ENCODE measurements at regions not wholly inside any gene's neighbourhood (a gene's known extent, or its start where the extent isn't known, plus 50 kb on each side); places are given as distances from the start of the nearest gene placed in this dataset.
A peak's percentile ranks its signal among the peaks of the same experiment; 100 is the strongest.

GRCh38 chr10:108422286-108422685, 1257.8 kb upstream of the SORCS1 start:
- Histone ChIP-seq H3K27ac (ENCODE audit: insufficient read depth in 1 of 2, low read depth in 1 of 2, low read length in 2 of 2, poor library complexity in 1 of 2, severe bottlenecking in 2 of 2) (no peak overlapping the region), H3K4me1 (ENCODE audit: control extremely low read depth in 1 of 4, control insufficient read depth in 4 of 4, insufficient read depth in 4 of 4, low read length in 3 of 4) (peaks cover 0 to 13% (median 8%) of the 10 kb centered on the region in 4 experiments), H3K9me3 (ENCODE audit: control extremely low read depth in 1 of 5, control insufficient read depth in 4 of 5, insufficient read depth in 2 of 5, low read depth in 1 of 5, low read length in 4 of 5) (no peaks in the 10 kb centered on the region), H3K36me3 (ENCODE audit: control insufficient read depth in 4 of 4, insufficient read depth in 4 of 4, low read length in 3 of 4) (no peaks in the 10 kb centered on the region), H3K4me3 (ENCODE audit: control insufficient read depth in 1 of 7, extremely low read depth in 1 of 7, insufficient read depth in 4 of 7, low read depth in 2 of 7, low read length in 6 of 7) (no peak overlapping the region), H3K27me3 (replicated peaks in 2 of 5; ENCODE audit: control insufficient read depth in 4 of 5, insufficient read depth in 5 of 5, low read length in 4 of 5) (no peaks in the 10 kb centered on the region)
- WGBS (ENCODE audit: insufficient coverage): 100% methylated on average over 1 of the region's 2 CpGs
- DNase-seq: no peak
- POLR2A ChIA-PET: no interaction called here
- CTCF ChIA-PET: no interaction called here

GRCh38 chr10:108421266-108421665, 1256.8 kb upstream of the SORCS1 start:
- 20% methylated on average over 1 of the region's 2 CpGs for WGBS (ENCODE audit: insufficient coverage)
- CTCF ChIA-PET: no interaction called here

GRCh38 chr10:108413954-108414353, 1249.4 kb upstream of the SORCS1 start:
- DNase-seq: no peak
- Histone ChIP-seq H3K9me3 (ENCODE audit: control extremely low read depth in 1 of 5, control insufficient read depth in 4 of 5, insufficient read depth in 2 of 5, low read depth in 1 of 5, low read length in 4 of 5) (no peaks in the 10 kb centered on the region), H3K36me3 (ENCODE audit: control insufficient read depth in 4 of 4, insufficient read depth in 4 of 4, low read length in 3 of 4) (no peaks in the 10 kb centered on the region), H3K27ac (ENCODE audit: insufficient read depth in 1 of 2, low read depth in 1 of 2, low read length in 2 of 2, poor library complexity in 1 of 2, severe bottlenecking in 2 of 2) (no peak overlapping the region), H3K4me3 (ENCODE audit: control insufficient read depth in 1 of 7, extremely low read depth in 1 of 7, insufficient read depth in 4 of 7, low read depth in 2 of 7, low read length in 6 of 7) (no peak overlapping the region), H3K27me3 (replicated peaks in 2 of 5; ENCODE audit: control insufficient read depth in 4 of 5, insufficient read depth in 5 of 5, low read length in 4 of 5) (no peaks in the 10 kb centered on the region), H3K4me1 (ENCODE audit: control extremely low read depth in 1 of 4, control insufficient read depth in 4 of 4, insufficient read depth in 4 of 4, low read length in 3 of 4) (peaks cover 3 to 34% (median 19%) of the 10 kb centered on the region in 4 experiments)
- POLR2A ChIA-PET: no interaction called here
- WGBS (ENCODE audit: insufficient coverage): no CpG with 5 or more reads among the region's 4 CpGs
- CTCF ChIA-PET: interaction anchor here (0.6 kb wide), 1 partner anchor 59 kb away, joined by 3 read pairs; no protein-coding TSS in a partner anchor

More at GRCh38 chr10:108421266-108421665, 1256.8 kb upstream of the SORCS1 start:
- Histone ChIP-seq H3K4me3 (ENCODE audit: control insufficient read depth in 1 of 7, extremely low read depth in 1 of 7, insufficient read depth in 4 of 7, low read depth in 2 of 7, low read length in 6 of 7) (no peak overlapping the region), H3K27ac (ENCODE audit: insufficient read depth in 1 of 2, low read depth in 1 of 2, low read length in 2 of 2, poor library complexity in 1 of 2, severe bottlenecking in 2 of 2) (no peak overlapping the region), H3K4me1 (ENCODE audit: control extremely low read depth in 1 of 4, control insufficient read depth in 4 of 4, insufficient read depth in 4 of 4, low read length in 3 of 4) (peaks cover 0 to 4% (median 2%) of the 10 kb centered on the region in 4 experiments), H3K9me3 (ENCODE audit: control extremely low read depth in 1 of 5, control insufficient read depth in 4 of 5, insufficient read depth in 2 of 5, low read depth in 1 of 5, low read length in 4 of 5) (no peaks in the 10 kb centered on the region), H3K27me3 (replicated peaks in 2 of 5; ENCODE audit: control insufficient read depth in 4 of 5, insufficient read depth in 5 of 5, low read length in 4 of 5) (no peaks in the 10 kb centered on the region), H3K36me3 (ENCODE audit: control insufficient read depth in 4 of 4, insufficient read depth in 4 of 4, low read length in 3 of 4) (no peaks in the 10 kb centered on the region)
- peak; percentile 73 to 93 (median 87) for DNase-seq
- POLR2A ChIA-PET: no interaction called here

DNA sequence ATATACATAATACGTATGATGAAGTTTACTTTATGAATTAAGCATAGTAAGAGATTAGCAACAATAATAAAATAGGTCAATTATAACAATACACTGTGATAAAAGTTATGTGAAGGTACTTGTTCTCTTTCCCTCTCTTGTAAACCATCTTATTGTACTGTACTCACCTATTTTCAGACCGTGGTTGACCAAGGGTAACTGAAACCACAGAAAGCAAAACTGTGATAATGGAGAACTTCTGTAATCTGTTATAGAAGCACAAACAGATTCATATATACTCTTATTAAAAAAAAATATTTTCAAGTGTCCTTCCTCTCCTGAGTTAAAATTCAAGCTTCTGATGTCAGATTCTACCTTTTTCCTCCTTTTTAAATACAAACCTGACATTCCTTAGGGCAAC, 1247.8 kb upstream of the SORCS1 start:
- H3K27me3 ChIP-seq (replicated peaks in 2 of 5; ENCODE audit: control insufficient read depth in 4 of 5, insufficient read depth in 5 of 5, low read length in 4 of 5): no peaks in the 10 kb centered on the region
- H3K4me3 ChIP-seq (ENCODE audit: control insufficient read depth in 1 of 7, extremely low read depth in 1 of 7, insufficient read depth in 4 of 7, low read depth in 2 of 7, low read length in 6 of 7): no peak overlapping the region
- ChIA-PET POLR2A (no interaction called here), CTCF (interaction anchor here (1.3 kb wide), 1 partner anchor 14 kb away, joined by 4 read pairs; no protein-coding TSS in a partner anchor)
- H3K4me1 ChIP-seq (ENCODE audit: control extremely low read depth in 1 of 4, control insufficient read depth in 4 of 4, insufficient read depth in 4 of 4, low read length in 3 of 4): peaks cover 3 to 34% (median 19%) of the 10 kb centered on the region in 4 experiments
- no peak overlapping the region for H3K27ac ChIP-seq (ENCODE audit: insufficient read depth in 1 of 2, low read depth in 1 of 2, low read length in 2 of 2, poor library complexity in 1 of 2, severe bottlenecking in 2 of 2)
- H3K36me3 ChIP-seq (ENCODE audit: control insufficient read depth in 4 of 4, insufficient read depth in 4 of 4, low read length in 3 of 4): no peaks in the 10 kb centered on the region
- peak in 1 of 3 donors; percentile 21 for DNase-seq
- WGBS (ENCODE audit: insufficient coverage): no CpG with 5 or more reads among the region's 2 CpGs
- no peaks in the 10 kb centered on the region for H3K9me3 ChIP-seq (ENCODE audit: control extremely low read depth in 1 of 5, control insufficient read depth in 4 of 5, insufficient read depth in 2 of 5, low read depth in 1 of 5, low read length in 4 of 5)

DNA sequence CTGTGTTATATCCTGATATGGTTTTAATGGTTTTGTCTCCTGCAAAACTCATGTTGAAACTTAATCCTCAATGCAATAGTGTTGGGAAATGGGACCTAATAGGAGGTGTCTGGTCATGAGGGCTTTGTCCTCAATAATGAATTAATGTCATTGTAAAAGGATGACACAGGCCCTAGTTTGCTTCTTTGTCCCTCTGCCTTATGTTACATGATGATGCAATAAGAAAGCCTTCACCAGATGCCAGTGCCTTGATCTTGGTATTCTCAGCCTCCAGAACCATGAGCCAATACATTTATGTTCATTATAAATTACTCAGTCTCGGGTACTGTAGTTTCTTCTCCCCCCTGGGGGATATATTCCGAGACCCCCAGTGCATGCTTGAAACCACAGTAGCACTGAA, 1247.4 kb upstream of the SORCS1 start:
- WGBS (ENCODE audit: insufficient coverage): no CpG with 5 or more reads among the region's 2 CpGs
- no peak overlapping the region for H3K4me3 ChIP-seq (ENCODE audit: control insufficient read depth in 1 of 7, extremely low read depth in 1 of 7, insufficient read depth in 4 of 7, low read depth in 2 of 7, low read length in 6 of 7)
- H3K27me3 ChIP-seq (replicated peaks in 2 of 5; ENCODE audit: control insufficient read depth in 4 of 5, insufficient read depth in 5 of 5, low read length in 4 of 5): no peaks in the 10 kb centered on the region
- ChIA-PET POLR2A (no interaction called here), CTCF (interaction anchor here (1.3 to 1.5 kb wide), 2 partner anchors 14 to 41 kb away, joined by 3 to 4 read pairs; no protein-coding TSS in a partner anchor)
- peak in 1 of 3 donors; percentile 39 for DNase-seq
- H3K4me1 ChIP-seq (ENCODE audit: control extremely low read depth in 1 of 4, control insufficient read depth in 4 of 4, insufficient read depth in 4 of 4, low read length in 3 of 4): peaks cover 3 to 34% (median 19%) of the 10 kb centered on the region in 4 experiments
- no peaks in the 10 kb centered on the region for H3K9me3 ChIP-seq (ENCODE audit: control extremely low read depth in 1 of 5, control insufficient read depth in 4 of 5, insufficient read depth in 2 of 5, low read depth in 1 of 5, low read length in 4 of 5)
- no peak overlapping the region for H3K27ac ChIP-seq (ENCODE audit: insufficient read depth in 1 of 2, low read depth in 1 of 2, low read length in 2 of 2, poor library complexity in 1 of 2, severe bottlenecking in 2 of 2)
- no peaks in the 10 kb centered on the region for H3K36me3 ChIP-seq (ENCODE audit: control insufficient read depth in 4 of 4, insufficient read depth in 4 of 4, low read length in 3 of 4)

GRCh38 chr10:108411206-108411605, 1246.7 kb upstream of the SORCS1 start:
- no peaks in the 10 kb centered on the region for H3K9me3 ChIP-seq (ENCODE audit: control extremely low read depth in 1 of 5, control insufficient read depth in 4 of 5, insufficient read depth in 2 of 5, low read depth in 1 of 5, low read length in 4 of 5)
- peaks cover 3 to 34% (median 19%) of the 10 kb centered on the region in 4 experiments for H3K4me1 ChIP-seq (ENCODE audit: control extremely low read depth in 1 of 4, control insufficient read depth in 4 of 4, insufficient read depth in 4 of 4, low read length in 3 of 4)
- ChIA-PET POLR2A (no interaction called here), CTCF (interaction anchor here (1.3 to 1.5 kb wide), 2 partner anchors 15 to 42 kb away, joined by 3 to 4 read pairs; no protein-coding TSS in a partner anchor)
- WGBS (ENCODE audit: insufficient coverage): 0% methylated on average over 1 of the region's 2 CpGs
- peak overlapping the region; percentile 1 to 33 for H3K27ac ChIP-seq (ENCODE audit: insufficient read depth in 1 of 2, low read depth in 1 of 2, low read length in 2 of 2, poor library complexity in 1 of 2, severe bottlenecking in 2 of 2)
- no peak overlapping the region for H3K4me3 ChIP-seq (ENCODE audit: control insufficient read depth in 1 of 7, extremely low read depth in 1 of 7, insufficient read depth in 4 of 7, low read depth in 2 of 7, low read length in 6 of 7)
- H3K27me3 ChIP-seq (replicated peaks in 2 of 5; ENCODE audit: control insufficient read depth in 4 of 5, insufficient read depth in 5 of 5, low read length in 4 of 5): no peaks in the 10 kb centered on the region
- DNase-seq: peak; percentile 43 to 92 (median 81)
- no peaks in the 10 kb centered on the region for H3K36me3 ChIP-seq (ENCODE audit: control insufficient read depth in 4 of 4, insufficient read depth in 4 of 4, low read length in 3 of 4)

DNA sequence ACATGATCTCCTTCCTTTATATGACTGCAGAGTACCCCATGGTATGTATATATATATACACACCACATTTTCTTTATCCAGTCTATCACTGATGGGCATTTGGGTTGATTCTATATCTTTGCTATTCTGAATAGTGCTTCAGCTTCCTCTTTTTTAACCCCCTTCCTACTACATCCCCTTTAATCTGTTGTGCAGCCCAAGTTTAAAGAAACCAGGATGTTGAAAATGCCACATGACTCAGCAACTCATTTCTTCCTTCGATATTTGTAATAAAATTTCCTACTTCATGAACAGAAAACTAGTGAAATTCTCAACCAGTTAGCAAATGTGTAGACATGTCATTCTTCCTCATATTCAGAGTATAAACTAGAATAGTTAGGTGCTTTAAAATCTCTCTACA, 1245.7 kb upstream of the SORCS1 start:
- no CpG with 5 or more reads among the region's 1 CpG for WGBS (ENCODE audit: insufficient coverage)
- ChIA-PET CTCF (interaction anchor here (1.4 kb wide), 1 partner anchor 9 kb away, joined by 4 read pairs; no protein-coding TSS in a partner anchor), POLR2A (no interaction called here)
- Histone ChIP-seq H3K36me3 (ENCODE audit: control insufficient read depth in 4 of 4, insufficient read depth in 4 of 4, low read length in 3 of 4) (no peaks in the 10 kb centered on the region), H3K4me3 (ENCODE audit: control insufficient read depth in 1 of 7, extremely low read depth in 1 of 7, insufficient read depth in 4 of 7, low read depth in 2 of 7, low read length in 6 of 7) (no peak overlapping the region), H3K27ac (ENCODE audit: insufficient read depth in 1 of 2, low read depth in 1 of 2, low read length in 2 of 2, poor library complexity in 1 of 2, severe bottlenecking in 2 of 2) (peak overlapping the region in 1 of 2 experiments; percentile 33), H3K27me3 (replicated peaks in 2 of 5; ENCODE audit: control insufficient read depth in 4 of 5, insufficient read depth in 5 of 5, low read length in 4 of 5) (no peaks in the 10 kb centered on the region), H3K9me3 (ENCODE audit: control extremely low read depth in 1 of 5, control insufficient read depth in 4 of 5, insufficient read depth in 2 of 5, low read depth in 1 of 5, low read length in 4 of 5) (no peaks in the 10 kb centered on the region), H3K4me1 (ENCODE audit: control extremely low read depth in 1 of 4, control insufficient read depth in 4 of 4, insufficient read depth in 4 of 4, low read length in 3 of 4) (peaks cover 3 to 34% (median 19%) of the 10 kb centered on the region in 4 experiments)
- DNase-seq: peak; percentile 57 to 91 (median 86)

Data from common myeloid progenitor, CD34-positive (primary cell).